K562 (cell line): ENCODE measurements at regions not wholly inside any gene's neighbourhood (a gene's known extent, or its start where the extent isn't known, plus 50 kb on each side); places are given as distances from the start of the nearest gene placed in this dataset.

Experiments
- ARID4B ChIP-seq: sonication (generic); formaldehyde crosslinking; IDR thresholded peaks from 2 replicates; pipeline ENCODE4 v1.8.0; 2022; ENCODE audit warnings: mild to moderate bottlenecking, missing genetic modification reagents
- ASH1L ChIP-seq: fragments of 450-650 bp; IDR thresholded peaks from 2 replicates; pipeline ENCODE4 v1.6.1; 2018; ENCODE audit warnings: borderline replicate concordance, mild to moderate bottlenecking, low read depth; ENCODE audit not compliant: partially characterized antibody
- BACH1 ChIP-seq: fragments of 200-800 bp; sonication (Bioruptor generic); IDR thresholded peaks from 2 replicates; pipeline ENCODE4 v1.6.1; 2016; ENCODE audit warnings: missing genetic modification characterization, missing compliant biosample characterization
- BCL6 ChIP-seq: fragments of 250-450 bp; sonication (Bioruptor Pico); IDR thresholded peaks from 2 replicates; pipeline ENCODE4 v1.4.0; 2020
- BDP1 ChIP-seq: IDR thresholded peaks from 3 replicates; pipeline ENCODE4 v1.6.1; 2011; ENCODE audit not compliant: insufficient read length, insufficient read depth
- GATAD2A ChIP-seq: fragments of 450-650 bp; IDR thresholded peaks from 2 replicates; pipeline ENCODE4 v1.6.1; 2017
- HBP1 ChIP-seq: fragments of 450-650 bp; formaldehyde crosslinking; IDR thresholded peaks from 2 replicates; pipeline ENCODE4 v1.4.0; 2022; ENCODE audit warnings: missing genetic modification characterization
- LARP7 ChIP-seq: fragments of 450-650 bp; IDR thresholded peaks from 2 replicates; pipeline ENCODE4 v1.6.1; 2016
- PRPF4 ChIP-seq: fragments of 200-400 bp; formaldehyde crosslinking; IDR thresholded peaks from one replicate; pipeline ENCODE4 v1.6.1; 2017; ENCODE audit warnings: low read length, low read depth, mild to moderate bottlenecking; ENCODE audit not compliant: insufficient read depth, poor library complexity, severe bottlenecking
- RBM14 ChIP-seq: fragments of 200-400 bp; formaldehyde crosslinking; IDR thresholded peaks from 2 replicates; pipeline ENCODE4 v1.6.1; 2018; ENCODE audit warnings: low read depth, mild to moderate bottlenecking, low read length, moderate library complexity, borderline replicate concordance; ENCODE audit not compliant: insufficient read depth
- SMAD4 ChIP-seq: fragments of 250-450 bp; sonication (Bioruptor Pico); conservative IDR thresholded peaks from 2 replicates; pipeline ENCODE4 v1.8.0; 2021; ENCODE audit warnings: inconsistent platforms, mild to moderate bottlenecking, moderate library complexity
- STAG1 ChIP-seq: sonication (generic); formaldehyde crosslinking; IDR thresholded peaks from 2 replicates; pipeline ENCODE4 v1.5.0; 2020; ENCODE audit warnings: missing genetic modification reagents, borderline replicate concordance
- TCF7 ChIP-seq: sonication (generic); IDR thresholded peaks from 2 replicates; pipeline ENCODE4 v1.6.1; 2016; ENCODE audit warnings: antibody characterized with exemption, borderline replicate concordance
- ZKSCAN8 ChIP-seq: fragments of 200-800 bp; sonication (Bioruptor generic); IDR thresholded peaks from 2 replicates; pipeline ENCODE4 v1.6.1; 2016; ENCODE audit warnings: missing genetic modification characterization, missing compliant biosample characterization
- ZNF778 ChIP-seq: fragments of 450-650 bp; formaldehyde crosslinking; IDR thresholded peaks from 2 replicates; pipeline ENCODE4 v1.4.0; 2020; ENCODE audit warnings: mild to moderate bottlenecking, moderate library complexity
- TF ChIP-seq, protein P1 (sequence below): sonication (generic); formaldehyde crosslinking; IDR thresholded peaks from 2 replicates; pipeline ENCODE4 v1.8.1; 2023; ENCODE audit warnings: mild to moderate bottlenecking, missing genetic modification reagents

DNA sequence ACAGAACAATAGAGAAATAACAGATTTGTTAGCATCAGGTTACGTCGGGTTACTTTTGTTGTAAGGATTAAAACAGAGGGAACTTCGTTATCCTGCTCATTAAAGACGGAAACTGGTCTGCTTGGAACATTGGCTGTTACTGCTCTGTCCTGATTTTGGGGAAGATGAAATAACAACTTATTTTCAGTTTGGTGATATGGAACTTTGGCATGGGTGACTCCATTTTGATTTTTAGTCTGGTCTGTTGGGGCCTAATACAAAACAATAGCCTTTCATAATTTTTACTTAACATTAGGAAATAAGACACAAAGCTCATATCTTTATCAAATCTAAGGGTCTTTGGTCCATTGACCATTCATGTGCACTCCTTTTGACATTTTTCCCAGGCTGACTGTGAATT is 220.5 kb upstream of the DUSP10 start (continued):
- TF ChIP-seq TCF7 = no peak
- TF ChIP-seq PRPF4 = no peak
- no peak for TF ChIP-seq STAG1
- peak; percentile 96 for TF ChIP-seq BACH1 (tag)
- no peak for TF ChIP-seq RBM14
- TF ChIP-seq HBP1 (CRISPR knock-in tag) = peak; percentile 89; the same call in 1 of the 2 replicates
- TF ChIP-seq BCL6 (CRISPR knock-in tag) = peak; percentile 96
- TF ChIP-seq BDP1 = no peak
- TF ChIP-seq SMAD4 = peak; percentile 99
- TF ChIP-seq, protein P1, sequence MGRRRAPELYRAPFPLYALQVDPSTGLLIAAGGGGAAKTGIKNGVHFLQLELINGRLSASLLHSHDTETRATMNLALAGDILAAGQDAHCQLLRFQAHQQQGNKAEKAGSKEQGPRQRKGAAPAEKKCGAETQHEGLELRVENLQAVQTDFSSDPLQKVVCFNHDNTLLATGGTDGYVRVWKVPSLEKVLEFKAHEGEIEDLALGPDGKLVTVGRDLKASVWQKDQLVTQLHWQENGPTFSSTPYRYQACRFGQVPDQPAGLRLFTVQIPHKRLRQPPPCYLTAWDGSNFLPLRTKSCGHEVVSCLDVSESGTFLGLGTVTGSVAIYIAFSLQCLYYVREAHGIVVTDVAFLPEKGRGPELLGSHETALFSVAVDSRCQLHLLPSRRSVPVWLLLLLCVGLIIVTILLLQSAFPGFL (CRISPR knock-in tag) = no peak
- TF ChIP-seq LARP7 = no peak
- TF ChIP-seq ZNF778 = no peak
- peak; percentile 39; the same call in 1 of the 2 replicates for TF ChIP-seq GATAD2A
- peak; percentile 93 for TF ChIP-seq ZKSCAN8
- TF ChIP-seq ASH1L = no peak
- no peak for TF ChIP-seq ARID4B (CRISPR knock-in tag)
